ENCODE measurements at regions not wholly inside any gene's neighbourhood (a gene's known extent, or its start where the extent isn't known, plus 50 kb on each side); places are given as distances from the start of the nearest gene placed in this dataset.

GRCh38 chr20:10783707-10784553, 110.1 kb upstream of the JAG1 start:
- Histone ChIP-seq H3K4me3 (no peak overlapping the region), H3K9me3 (no peaks in the 10 kb centered on the region), H3K36me3 (no peaks in the 10 kb centered on the region), H3K27ac (no peak overlapping the region), H3K27me3 (no peaks in the 10 kb centered on the region), H3K4me1 (no peaks in the 10 kb centered on the region)
- 70 to 74% methylated on average over 3 of the region's 4 CpGs for WGBS, 2 donors (ENCODE audit: low coverage in 1 of 2)
- ATAC-seq, result no peak
- TF ChIP-seq POLR2A (IDR thresholded peaks at IDR 0.05) (no peak), POLR2AphosphoS5 (IDR thresholded peaks at IDR 0.05) (no peak), EP300 (IDR thresholded peaks at IDR 0.05) (no peak), CTCF (IDR thresholded peaks at IDR 0.05) (no peak)

- 89 to 92% methylated on average over 6 of the region's 6 CpGs for WGBS, 2 donors (ENCODE audit: low coverage in 1 of 2)
- Histone ChIP-seq H3K4me3 (no peak overlapping the region), H3K27me3 (no peaks in the 10 kb centered on the region), H3K36me3 (no peaks in the 10 kb centered on the region), H3K4me1 (no peaks in the 10 kb centered on the region), H3K27ac (no peak overlapping the region), H3K9me3 (no peaks in the 10 kb centered on the region)
- TF ChIP-seq EP300 (IDR thresholded peaks at IDR 0.05), result no peak
- TF ChIP-seq CTCF (IDR thresholded peaks at IDR 0.05), result no peak
- no peak for TF ChIP-seq POLR2A (IDR thresholded peaks at IDR 0.05)
- TF ChIP-seq POLR2AphosphoS5 (IDR thresholded peaks at IDR 0.05), result no peak
- ATAC-seq, result no peak
Observed at GRCh38 chr20:10784554-10785183, 110.9 kb upstream of the JAG1 start.

GRCh38 chr20:10786678-10787077, 112.9 kb upstream of the JAG1 start:
- ATAC-seq, result no peak
- WGBS, 2 donors (ENCODE audit: low coverage in 1 of 2), result 57 to 71% methylated on average over 1 of the region's 1 CpG
- H3K27me3 ChIP-seq, result no peaks in the 10 kb centered on the region
- TF ChIP-seq EP300 (IDR thresholded peaks at IDR 0.05), result no peak
- no peak for TF ChIP-seq CTCF (IDR thresholded peaks at IDR 0.05)
- no peak for TF ChIP-seq POLR2AphosphoS5 (IDR thresholded peaks at IDR 0.05)
- no peak for TF ChIP-seq POLR2A (IDR thresholded peaks at IDR 0.05)
- no peak overlapping the region for H3K27ac ChIP-seq
- no peak overlapping the region for H3K4me3 ChIP-seq
- no peaks in the 10 kb centered on the region for H3K36me3 ChIP-seq
- H3K4me1 ChIP-seq, result no peaks in the 10 kb centered on the region
- no peaks in the 10 kb centered on the region for H3K9me3 ChIP-seq

GRCh38 chr20:10788055-10788454, 114.3 kb upstream of the JAG1 start:
- no peaks in the 10 kb centered on the region for H3K4me1 ChIP-seq
- H3K36me3 ChIP-seq, result no peaks in the 10 kb centered on the region
- no peak for TF ChIP-seq CTCF (IDR thresholded peaks at IDR 0.05)
- no peak for TF ChIP-seq EP300 (IDR thresholded peaks at IDR 0.05)
- TF ChIP-seq POLR2AphosphoS5 (IDR thresholded peaks at IDR 0.05), result no peak
- TF ChIP-seq POLR2A (IDR thresholded peaks at IDR 0.05), result no peak
- H3K9me3 ChIP-seq, result no peaks in the 10 kb centered on the region
- WGBS, 2 donors (ENCODE audit: low coverage in 1 of 2), result 78 to 81% methylated on average over 2 of the region's 2 CpGs
- H3K27ac ChIP-seq, result no peak overlapping the region
- H3K27me3 ChIP-seq, result no peaks in the 10 kb centered on the region
- no peak for ATAC-seq
- H3K4me3 ChIP-seq, result no peak overlapping the region

- peak; percentile 74 for ATAC-seq
- WGBS, 2 donors (ENCODE audit: low coverage in 1 of 2), result 80 to 87% methylated on average over 4 of the region's 4 CpGs
Observed at GRCh38 chr20:10788877-10789276, 115.1 kb upstream of the JAG1 start.

More at GRCh38 chr20:10788877-10789276, 115.1 kb upstream of the JAG1 start:
- no peaks in the 10 kb centered on the region for H3K4me1 ChIP-seq
- H3K4me3 ChIP-seq, result no peak overlapping the region
- H3K36me3 ChIP-seq, result no peaks in the 10 kb centered on the region
- H3K27ac ChIP-seq, result no peak overlapping the region
- H3K27me3 ChIP-seq, result no peaks in the 10 kb centered on the region
- TF ChIP-seq CTCF (IDR thresholded peaks at IDR 0.05) (no peak), EP300 (IDR thresholded peaks at IDR 0.05) (no peak), POLR2A (IDR thresholded peaks at IDR 0.05) (no peak), POLR2AphosphoS5 (IDR thresholded peaks at IDR 0.05) (no peak)
- H3K9me3 ChIP-seq, result no peaks in the 10 kb centered on the region
